Uterus (tissue), 3 donors: ENCODE measurements at regions not wholly inside any gene's neighbourhood (a gene's known extent, or its start where the extent isn't known, plus 50 kb on each side); places are given as distances from the start of the nearest gene placed in this dataset.

Experiments used
- DNase-seq, 2 donors: peaks; one replicate each; pipeline ENCODE4 v3.0.0-alpha.2; 2019 to 2020
- H3K27ac ChIP-seq, 2 donors: fragments of 200-600 bp; sonication (generic); 1 replicate in 1 of 2; 2 replicates in 1 of 2; pipeline ENCODE4 v1.5.1; 2016 to 2018
- H3K27me3 ChIP-seq, 2 donors: fragments of 200-600 bp; sonication (generic); one replicate each; pipeline ENCODE4 v1.5.1; 2018 to 2019; ENCODE audit warnings: control low read depth in 1 of 2
- H3K36me3 ChIP-seq, 2 donors: fragments of 200-600 bp; sonication (generic); one replicate each; pipeline ENCODE4 v1.5.1; 2019; ENCODE audit warnings: control low read depth in 1 of 2
- H3K4me1 ChIP-seq, 2 donors: fragments of 200-600 bp; sonication (generic); one replicate each; pipeline ENCODE4 v1.5.1; 2018 to 2019; ENCODE audit warnings: control low read depth in 1 of 2
- H3K4me3 ChIP-seq, 2 donors: fragments of 200-600 bp; sonication (generic); 1 replicate in 1 of 2; 2 replicates in 1 of 2; pipeline ENCODE4 v1.5.1; 2018 to 2019; ENCODE audit warnings: mild to moderate bottlenecking in 1 of 2
- H3K9me3 ChIP-seq, 2 donors: fragments of 200-600 bp; sonication (generic); one replicate each; pipeline ENCODE4 v1.5.1; 2019; ENCODE audit warnings: control low read depth in 1 of 2
- POLR2A ChIP-seq, 2 donors: fragments of 450-650 bp; IDR thresholded peaks; one replicate each; pipeline ENCODE4 v1.6.1; 2016; ENCODE audit warnings: antibody characterized with exemption in 2 of 2, mild to moderate bottlenecking in 1 of 2, moderate library complexity in 1 of 2
- intact Hi-C: fragments of 100-400 bp; cut with DNase I; formaldehyde crosslinking; loops from one replicate; pipeline ENCODE4 v1.15.1; 2023; ENCODE audit warnings: low total_unique reads
- TF ChIP-seq, protein P1 (sequence below), 4 experiments: fragments of 200-600 bp in 2 of 4; fragments of 450-650 bp in 2 of 4; sonication (generic) in 2 of 4; IDR thresholded peaks; one replicate each; pipeline ENCODE4 v1.5.1; 2016 to 2019; ENCODE audit warnings: antibody characterized with exemption in 4 of 4, mild to moderate bottlenecking in 2 of 4, moderate library complexity in 1 of 4
- donor health status: DM: yes; HTN: yes; CAD: no.

- H3K36me3 ChIP-seq: no peaks in the 10 kb centered on the region
- intact Hi-C loops: no loop called here
Measured at GRCh38 chr5:114928644-114929462, 240.9 kb downstream of the TRIM36 start.

DNA sequence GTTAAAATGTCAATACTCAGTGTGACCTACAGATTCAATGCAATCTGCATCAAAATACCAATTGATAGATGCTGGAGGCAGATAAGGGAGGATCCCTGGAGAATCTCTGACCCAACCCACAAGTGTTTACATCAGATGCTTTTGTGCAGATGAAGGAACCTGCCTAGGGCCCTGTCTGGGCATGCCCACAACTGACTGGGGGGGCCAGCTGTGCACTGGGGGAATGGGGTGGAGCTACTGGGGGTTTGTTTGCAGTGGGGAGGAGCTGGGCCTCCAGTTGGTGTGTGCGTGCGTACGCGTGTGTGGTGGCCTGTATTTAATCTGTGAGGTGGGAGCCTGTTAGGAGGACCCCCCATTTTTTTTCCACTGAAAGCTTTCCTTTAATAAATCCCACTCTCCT, 244.9 kb downstream of the TRIM36 start:
- intact Hi-C loops: no loop called here
- no peak for TF ChIP-seq POLR2A (IDR thresholded peaks at IDR 0.05)
- TF ChIP-seq, protein P1, sequence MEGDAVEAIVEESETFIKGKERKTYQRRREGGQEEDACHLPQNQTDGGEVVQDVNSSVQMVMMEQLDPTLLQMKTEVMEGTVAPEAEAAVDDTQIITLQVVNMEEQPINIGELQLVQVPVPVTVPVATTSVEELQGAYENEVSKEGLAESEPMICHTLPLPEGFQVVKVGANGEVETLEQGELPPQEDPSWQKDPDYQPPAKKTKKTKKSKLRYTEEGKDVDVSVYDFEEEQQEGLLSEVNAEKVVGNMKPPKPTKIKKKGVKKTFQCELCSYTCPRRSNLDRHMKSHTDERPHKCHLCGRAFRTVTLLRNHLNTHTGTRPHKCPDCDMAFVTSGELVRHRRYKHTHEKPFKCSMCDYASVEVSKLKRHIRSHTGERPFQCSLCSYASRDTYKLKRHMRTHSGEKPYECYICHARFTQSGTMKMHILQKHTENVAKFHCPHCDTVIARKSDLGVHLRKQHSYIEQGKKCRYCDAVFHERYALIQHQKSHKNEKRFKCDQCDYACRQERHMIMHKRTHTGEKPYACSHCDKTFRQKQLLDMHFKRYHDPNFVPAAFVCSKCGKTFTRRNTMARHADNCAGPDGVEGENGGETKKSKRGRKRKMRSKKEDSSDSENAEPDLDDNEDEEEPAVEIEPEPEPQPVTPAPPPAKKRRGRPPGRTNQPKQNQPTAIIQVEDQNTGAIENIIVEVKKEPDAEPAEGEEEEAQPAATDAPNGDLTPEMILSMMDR (IDR thresholded peaks at IDR 0.05): no peak
- no peak for DNase-seq

More at GRCh38 chr5:114928644-114929462, 240.9 kb downstream of the TRIM36 start:
- H3K4me3 ChIP-seq: no peak overlapping the region
- H3K4me1 ChIP-seq: no peaks in the 10 kb centered on the region
- H3K9me3 ChIP-seq: no peaks in the 10 kb centered on the region
- no peak for DNase-seq
- no peak for TF ChIP-seq POLR2A (IDR thresholded peaks at IDR 0.05)
- H3K27ac ChIP-seq: no peak overlapping the region
- H3K27me3 ChIP-seq: no peaks in the 10 kb centered on the region

DNA sequence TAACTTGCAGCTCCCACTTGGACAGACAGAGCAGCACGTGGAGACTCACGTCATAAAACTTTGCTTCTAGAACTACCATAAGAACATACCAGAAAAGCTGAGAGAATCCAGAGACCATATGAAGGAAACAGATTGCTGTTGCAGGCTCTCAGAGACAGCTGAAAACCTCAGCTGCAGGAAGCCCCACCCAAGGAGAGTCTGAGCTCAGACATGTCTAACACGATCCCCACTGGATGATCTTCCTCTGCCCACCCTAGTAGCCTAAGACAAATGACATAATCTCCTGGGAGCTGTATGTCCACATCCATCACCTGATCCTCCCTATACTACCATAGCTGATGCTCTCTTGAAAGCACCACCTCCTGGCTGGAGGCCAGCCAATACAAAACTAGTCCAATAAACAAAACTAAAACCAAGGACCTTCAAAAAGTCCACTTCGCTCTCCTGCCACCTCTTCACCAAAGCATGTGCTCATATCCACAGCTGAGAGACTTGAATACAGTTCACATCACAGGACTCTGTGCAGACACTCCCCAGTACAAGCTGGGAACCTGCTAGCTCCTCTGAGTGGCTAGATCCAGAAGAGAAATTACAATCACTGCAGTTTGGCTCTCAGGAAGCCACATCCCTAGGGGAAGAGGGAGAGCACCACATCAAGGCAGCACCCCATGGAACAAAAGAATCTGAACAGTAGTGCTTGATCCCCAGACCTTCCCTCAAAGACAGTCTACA, 257.4 kb downstream of the TRIM36 start:
- intact Hi-C loops: no loop called here
- Histone ChIP-seq H3K36me3 (no peaks in the 10 kb centered on the region), H3K4me1 (no peaks in the 10 kb centered on the region), H3K27me3 (no peaks in the 10 kb centered on the region), H3K27ac (no peak overlapping the region), H3K4me3 (no peak overlapping the region), H3K9me3 (peaks cover 0 to 5% of the 10 kb centered on the region in 2 donors)
- TF ChIP-seq, protein P1 (IDR thresholded peaks at IDR 0.05): no peak
- TF ChIP-seq POLR2A (IDR thresholded peaks at IDR 0.05): no peak
- DNase-seq: no peak

More for the DNA sequence above, 244.9 kb downstream of the TRIM36 start:
- no peaks in the 10 kb centered on the region for H3K27me3 ChIP-seq
- H3K36me3 ChIP-seq: no peaks in the 10 kb centered on the region
- H3K4me3 ChIP-seq: no peak overlapping the region
- no peak overlapping the region for H3K27ac ChIP-seq
- H3K4me1 ChIP-seq: no peaks in the 10 kb centered on the region
- no peaks in the 10 kb centered on the region for H3K9me3 ChIP-seq

- no peak for DNase-seq
- Histone ChIP-seq H3K36me3 (no peaks in the 10 kb centered on the region), H3K4me1 (no peaks in the 10 kb centered on the region), H3K27me3 (no peaks in the 10 kb centered on the region), H3K27ac (no peak overlapping the region), H3K9me3 (peaks cover 0 to 5% of the 10 kb centered on the region in 2 donors), H3K4me3 (no peak overlapping the region)
- TF ChIP-seq, protein P1 (IDR thresholded peaks at IDR 0.05): no peak
- no peak for TF ChIP-seq POLR2A (IDR thresholded peaks at IDR 0.05)
- intact Hi-C loops: no loop called here
Measured at GRCh38 chr5:114910727-114911126, 259.0 kb downstream of the TRIM36 start.

- H3K4me3 ChIP-seq: no peak overlapping the region
- no peaks in the 10 kb centered on the region for H3K36me3 ChIP-seq
- no peak for DNase-seq
- H3K27ac ChIP-seq: no peak overlapping the region
- H3K9me3 ChIP-seq: peaks cover 0 to 5% of the 10 kb centered on the region in 2 donors
- TF ChIP-seq, protein P1 (IDR thresholded peaks at IDR 0.05): no peak
- no peak for TF ChIP-seq POLR2A (IDR thresholded peaks at IDR 0.05)
- intact Hi-C loops: no loop called here
- no peaks in the 10 kb centered on the region for H3K27me3 ChIP-seq
- no peaks in the 10 kb centered on the region for H3K4me1 ChIP-seq
Measured at GRCh38 chr5:114909424-114909823, 260.3 kb downstream of the TRIM36 start.
